GM21723 (cell line): ENCODE measurements at regions not wholly inside any gene's neighbourhood (a gene's known extent, or its start where the extent isn't known, plus 50 kb on each side); places are given as distances from the start of the nearest gene placed in this dataset.
A peak's percentile ranks its signal among the peaks of the same experiment; 100 is the strongest.

Experiments used
- ATAC-seq: cut with Tn5 transposase; IDR thresholded peaks from one replicate; pipeline ENCODE4 v1.9.1; 2021; ENCODE audit warnings: mild to moderate bottlenecking, moderate library complexity; ENCODE audit not compliant: unreplicated experiment

- no peak for ATAC-seq
These were observed 84.4 kb upstream of the PRMT6 start for GRCh38 chr1:106972074-106972473.

- ATAC-seq, result no peak
These were observed 80.5 kb upstream of the PRMT6 start for GRCh38 chr1:106975944-106976343.

GRCh38 chr1:106978477-106979322 is 77.8 kb upstream of the PRMT6 start:
- ATAC-seq, result no peak

GRCh38 chr1:106979371-106979770 is 77.1 kb upstream of the PRMT6 start:
- no peak for ATAC-seq

GRCh38 chr1:106980121-106980520 is 76.4 kb upstream of the PRMT6 start:
- ATAC-seq, result no peak

- no peak for ATAC-seq
These were observed 71.7 kb upstream of the PRMT6 start for GRCh38 chr1:106984801-106985200.

- no peak for ATAC-seq
These were observed 69.9 kb upstream of the PRMT6 start for GRCh38 chr1:106986603-106987002.

GRCh38 chr1:106995970-106996369 is 60.5 kb upstream of the PRMT6 start:
- peak; percentile 98 for ATAC-seq

- no peak for ATAC-seq
These were observed 58.0 kb upstream of the PRMT6 start for GRCh38 chr1:106998431-106999002.

GRCh38 chr1:107000902-107001301 is 55.6 kb upstream of the PRMT6 start:
- ATAC-seq, result no peak

GRCh38 chr1:107003972-107004371 is 52.5 kb upstream of the PRMT6 start:
- no peak for ATAC-seq

GRCh38 chr1:107004421-107004820 is 52.1 kb upstream of the PRMT6 start:
- no peak for ATAC-seq
